ENCODE measurements at regions not wholly inside any gene's neighbourhood (a gene's known extent, or its start where the extent isn't known, plus 50 kb on each side); places are given as distances from the start of the nearest gene placed in this dataset.

DNA sequence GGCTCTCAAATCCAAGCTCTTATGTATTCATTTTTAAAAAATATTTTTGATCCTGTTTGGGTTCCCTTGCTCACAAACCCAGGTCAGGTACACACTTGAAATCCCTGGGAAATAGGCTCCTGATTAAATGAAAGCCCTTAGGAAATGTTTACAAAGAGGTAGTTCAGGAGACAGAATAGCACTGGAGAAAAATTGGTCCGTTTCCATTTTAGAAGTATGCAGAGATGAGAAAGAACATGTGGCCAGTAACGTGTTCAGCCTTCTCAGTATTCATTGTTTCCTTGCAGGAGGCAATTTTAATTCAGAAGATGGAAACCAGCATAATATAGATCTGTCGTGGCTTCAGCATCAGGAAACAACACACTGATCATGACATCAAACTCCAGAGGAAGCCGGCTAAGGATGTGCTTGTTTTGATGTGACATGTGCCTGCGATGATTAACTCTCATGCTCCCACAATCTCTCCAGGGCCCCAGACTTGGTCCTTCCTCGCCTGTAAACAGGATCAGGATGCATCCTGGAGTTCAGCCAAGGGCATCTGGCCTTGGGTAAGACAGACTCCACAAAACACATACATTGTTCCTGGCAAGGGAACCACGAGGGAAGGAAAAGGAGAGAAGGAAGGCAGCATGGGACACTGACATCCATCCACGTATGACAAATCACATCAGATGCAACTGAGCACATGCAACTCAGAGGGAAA, 350.5 kb upstream of the THBS1 start:
- no peaks in the 10 kb centered on the region for H3K36me3 ChIP-seq (ENCODE audit: control insufficient read depth, insufficient read depth, low read length)
- no peak for DNase-seq (ENCODE audit: low read depth)
- TF ChIP-seq, protein P1, sequence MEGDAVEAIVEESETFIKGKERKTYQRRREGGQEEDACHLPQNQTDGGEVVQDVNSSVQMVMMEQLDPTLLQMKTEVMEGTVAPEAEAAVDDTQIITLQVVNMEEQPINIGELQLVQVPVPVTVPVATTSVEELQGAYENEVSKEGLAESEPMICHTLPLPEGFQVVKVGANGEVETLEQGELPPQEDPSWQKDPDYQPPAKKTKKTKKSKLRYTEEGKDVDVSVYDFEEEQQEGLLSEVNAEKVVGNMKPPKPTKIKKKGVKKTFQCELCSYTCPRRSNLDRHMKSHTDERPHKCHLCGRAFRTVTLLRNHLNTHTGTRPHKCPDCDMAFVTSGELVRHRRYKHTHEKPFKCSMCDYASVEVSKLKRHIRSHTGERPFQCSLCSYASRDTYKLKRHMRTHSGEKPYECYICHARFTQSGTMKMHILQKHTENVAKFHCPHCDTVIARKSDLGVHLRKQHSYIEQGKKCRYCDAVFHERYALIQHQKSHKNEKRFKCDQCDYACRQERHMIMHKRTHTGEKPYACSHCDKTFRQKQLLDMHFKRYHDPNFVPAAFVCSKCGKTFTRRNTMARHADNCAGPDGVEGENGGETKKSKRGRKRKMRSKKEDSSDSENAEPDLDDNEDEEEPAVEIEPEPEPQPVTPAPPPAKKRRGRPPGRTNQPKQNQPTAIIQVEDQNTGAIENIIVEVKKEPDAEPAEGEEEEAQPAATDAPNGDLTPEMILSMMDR (IDR thresholded peaks at IDR 0.05; ENCODE audit: insufficient read depth, low read length, poor library complexity, severe bottlenecking): no peak
- H3K4me3 ChIP-seq (ENCODE audit: low read depth, low read length): no peak overlapping the region
- H3K27me3 ChIP-seq (ENCODE audit: control insufficient read depth, insufficient read depth, low read length): no peaks in the 10 kb centered on the region

DNA sequence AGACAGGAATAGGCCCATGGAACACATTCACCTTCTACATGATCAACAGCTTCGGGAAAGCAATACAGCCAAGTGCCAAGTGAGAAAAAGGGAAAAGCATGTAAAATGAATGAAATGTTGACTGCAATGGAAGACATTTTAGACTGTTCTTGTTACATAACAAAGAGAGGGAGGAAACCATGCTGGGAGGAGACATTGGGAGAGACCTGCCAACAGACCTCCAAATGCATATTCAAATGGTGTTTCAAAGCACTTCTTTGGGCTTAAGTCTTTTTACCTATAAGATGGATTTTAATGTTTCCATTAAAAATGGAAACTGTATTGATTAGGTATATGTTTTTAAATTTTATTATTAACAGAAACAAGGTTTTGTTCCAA, 350.0 kb upstream of the THBS1 start:
- Histone ChIP-seq H3K36me3 (ENCODE audit: control insufficient read depth, insufficient read depth, low read length) (no peaks in the 10 kb centered on the region), H3K4me3 (ENCODE audit: low read depth, low read length) (no peak overlapping the region), H3K27me3 (ENCODE audit: control insufficient read depth, insufficient read depth, low read length) (no peaks in the 10 kb centered on the region)
- no peak for DNase-seq (ENCODE audit: low read depth)
- TF ChIP-seq, protein P1 (IDR thresholded peaks at IDR 0.05; ENCODE audit: insufficient read depth, low read length, poor library complexity, severe bottlenecking): no peak

GRCh38 chr15:39232512-39232911, 348.4 kb upstream of the THBS1 start:
- TF ChIP-seq, protein P1 (IDR thresholded peaks at IDR 0.05; ENCODE audit: insufficient read depth, low read length, poor library complexity, severe bottlenecking): no peak
- DNase-seq (ENCODE audit: low read depth): peak; percentile 72
- no peak overlapping the region for H3K4me3 ChIP-seq (ENCODE audit: low read depth, low read length)
- H3K36me3 ChIP-seq (ENCODE audit: control insufficient read depth, insufficient read depth, low read length): no peaks in the 10 kb centered on the region
- no peaks in the 10 kb centered on the region for H3K27me3 ChIP-seq (ENCODE audit: control insufficient read depth, insufficient read depth, low read length)

GRCh38 chr15:39235084-39235795, 345.6 kb upstream of the THBS1 start:
- TF ChIP-seq, protein P1 (IDR thresholded peaks at IDR 0.05; ENCODE audit: insufficient read depth, low read length, poor library complexity, severe bottlenecking): no peak
- no peaks in the 10 kb centered on the region for H3K27me3 ChIP-seq (ENCODE audit: control insufficient read depth, insufficient read depth, low read length)
- H3K36me3 ChIP-seq (ENCODE audit: control insufficient read depth, insufficient read depth, low read length): no peaks in the 10 kb centered on the region
- no peak for DNase-seq (ENCODE audit: low read depth)
- no peak overlapping the region for H3K4me3 ChIP-seq (ENCODE audit: low read depth, low read length)

DNA sequence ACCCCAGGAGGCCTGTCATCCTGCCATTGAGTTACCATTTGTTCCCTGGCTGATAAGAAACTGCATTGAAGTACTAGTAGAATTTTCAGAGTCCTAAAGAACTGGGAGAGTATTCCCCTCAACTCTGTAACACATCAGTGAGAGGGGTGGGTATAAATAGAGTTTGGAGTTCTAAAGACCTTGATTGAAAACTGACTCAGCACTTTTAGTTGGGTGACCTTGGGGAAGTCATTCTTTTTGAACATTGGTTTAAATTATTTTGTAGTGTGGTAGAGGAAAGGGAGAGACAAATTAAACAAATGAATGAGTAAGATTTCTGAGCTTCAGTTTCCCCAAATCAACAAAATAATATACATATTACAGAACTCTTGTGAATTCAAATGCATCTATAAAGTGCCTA, 344.5 kb upstream of the THBS1 start:
- H3K27me3 ChIP-seq (ENCODE audit: control insufficient read depth, insufficient read depth, low read length): no peaks in the 10 kb centered on the region
- no peak for DNase-seq (ENCODE audit: low read depth)
- H3K36me3 ChIP-seq (ENCODE audit: control insufficient read depth, insufficient read depth, low read length): no peaks in the 10 kb centered on the region
- H3K4me3 ChIP-seq (ENCODE audit: low read depth, low read length): no peak overlapping the region
- TF ChIP-seq, protein P1 (IDR thresholded peaks at IDR 0.05; ENCODE audit: insufficient read depth, low read length, poor library complexity, severe bottlenecking): no peak

Data from kidney epithelial cell (primary cell).